ENCODE measurements at regions not wholly inside any gene's neighbourhood (a gene's known extent, or its start where the extent isn't known, plus 50 kb on each side); places are given as distances from the start of the nearest gene placed in this dataset.

DNA sequence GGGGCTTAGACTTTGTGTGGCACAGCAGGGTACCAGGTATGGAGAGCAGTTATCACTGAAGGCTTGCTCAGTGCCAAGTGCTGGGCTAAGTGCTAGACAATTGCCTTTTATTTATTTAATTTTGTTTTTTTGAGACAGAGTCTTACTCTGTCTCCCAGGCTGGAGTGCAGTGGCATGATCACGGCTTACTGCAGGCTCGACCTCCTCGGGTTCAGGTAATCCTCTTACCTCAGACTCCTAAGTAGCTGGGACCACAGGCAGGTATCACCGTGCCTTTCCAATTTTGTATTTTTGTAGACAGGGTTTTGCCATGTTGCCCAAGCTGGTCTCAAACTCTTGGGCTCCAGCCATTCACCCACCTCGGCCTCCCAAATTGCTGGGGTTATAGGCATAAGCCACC is 256.9 kb downstream of the ZNF536 start:
- H3K27ac ChIP-seq (replicated peaks): no peak overlapping the region
- no peak for DNase-seq (ENCODE audit: low read depth in 1 of 2, low spot score in 1 of 2)
- H3K4me3 ChIP-seq (replicated peaks; ENCODE audit: insufficient read depth, low read length): no peak overlapping the region
- TF ChIP-seq GABPA (IDR thresholded peaks at IDR 0.05; ENCODE audit: low read depth) (no peak), POLR2AphosphoS5 (IDR thresholded peaks at IDR 0.05; ENCODE audit: low read depth) (no peak), SPI1 (IDR thresholded peaks at IDR 0.05; ENCODE audit: borderline replicate concordance, low read depth) (no peak)
- TF ChIP-seq, protein P1, sequence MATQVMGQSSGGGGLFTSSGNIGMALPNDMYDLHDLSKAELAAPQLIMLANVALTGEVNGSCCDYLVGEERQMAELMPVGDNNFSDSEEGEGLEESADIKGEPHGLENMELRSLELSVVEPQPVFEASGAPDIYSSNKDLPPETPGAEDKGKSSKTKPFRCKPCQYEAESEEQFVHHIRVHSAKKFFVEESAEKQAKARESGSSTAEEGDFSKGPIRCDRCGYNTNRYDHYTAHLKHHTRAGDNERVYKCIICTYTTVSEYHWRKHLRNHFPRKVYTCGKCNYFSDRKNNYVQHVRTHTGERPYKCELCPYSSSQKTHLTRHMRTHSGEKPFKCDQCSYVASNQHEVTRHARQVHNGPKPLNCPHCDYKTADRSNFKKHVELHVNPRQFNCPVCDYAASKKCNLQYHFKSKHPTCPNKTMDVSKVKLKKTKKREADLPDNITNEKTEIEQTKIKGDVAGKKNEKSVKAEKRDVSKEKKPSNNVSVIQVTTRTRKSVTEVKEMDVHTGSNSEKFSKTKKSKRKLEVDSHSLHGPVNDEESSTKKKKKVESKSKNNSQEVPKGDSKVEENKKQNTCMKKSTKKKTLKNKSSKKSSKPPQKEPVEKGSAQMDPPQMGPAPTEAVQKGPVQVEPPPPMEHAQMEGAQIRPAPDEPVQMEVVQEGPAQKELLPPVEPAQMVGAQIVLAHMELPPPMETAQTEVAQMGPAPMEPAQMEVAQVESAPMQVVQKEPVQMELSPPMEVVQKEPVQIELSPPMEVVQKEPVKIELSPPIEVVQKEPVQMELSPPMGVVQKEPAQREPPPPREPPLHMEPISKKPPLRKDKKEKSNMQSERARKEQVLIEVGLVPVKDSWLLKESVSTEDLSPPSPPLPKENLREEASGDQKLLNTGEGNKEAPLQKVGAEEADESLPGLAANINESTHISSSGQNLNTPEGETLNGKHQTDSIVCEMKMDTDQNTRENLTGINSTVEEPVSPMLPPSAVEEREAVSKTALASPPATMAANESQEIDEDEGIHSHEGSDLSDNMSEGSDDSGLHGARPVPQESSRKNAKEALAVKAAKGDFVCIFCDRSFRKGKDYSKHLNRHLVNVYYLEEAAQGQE (IDR thresholded peaks at IDR 0.05; ENCODE audit: insufficient replicate concordance, low read depth): no peak
- TF ChIP-seq, protein P2, sequence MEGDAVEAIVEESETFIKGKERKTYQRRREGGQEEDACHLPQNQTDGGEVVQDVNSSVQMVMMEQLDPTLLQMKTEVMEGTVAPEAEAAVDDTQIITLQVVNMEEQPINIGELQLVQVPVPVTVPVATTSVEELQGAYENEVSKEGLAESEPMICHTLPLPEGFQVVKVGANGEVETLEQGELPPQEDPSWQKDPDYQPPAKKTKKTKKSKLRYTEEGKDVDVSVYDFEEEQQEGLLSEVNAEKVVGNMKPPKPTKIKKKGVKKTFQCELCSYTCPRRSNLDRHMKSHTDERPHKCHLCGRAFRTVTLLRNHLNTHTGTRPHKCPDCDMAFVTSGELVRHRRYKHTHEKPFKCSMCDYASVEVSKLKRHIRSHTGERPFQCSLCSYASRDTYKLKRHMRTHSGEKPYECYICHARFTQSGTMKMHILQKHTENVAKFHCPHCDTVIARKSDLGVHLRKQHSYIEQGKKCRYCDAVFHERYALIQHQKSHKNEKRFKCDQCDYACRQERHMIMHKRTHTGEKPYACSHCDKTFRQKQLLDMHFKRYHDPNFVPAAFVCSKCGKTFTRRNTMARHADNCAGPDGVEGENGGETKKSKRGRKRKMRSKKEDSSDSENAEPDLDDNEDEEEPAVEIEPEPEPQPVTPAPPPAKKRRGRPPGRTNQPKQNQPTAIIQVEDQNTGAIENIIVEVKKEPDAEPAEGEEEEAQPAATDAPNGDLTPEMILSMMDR (IDR thresholded peaks at IDR 0.05; ENCODE audit: insufficient read depth, low read length): no peak
- H3K27me3 ChIP-seq (ENCODE audit: insufficient read depth, poor library complexity, severe bottlenecking): no peaks in the 10 kb centered on the region

DNA sequence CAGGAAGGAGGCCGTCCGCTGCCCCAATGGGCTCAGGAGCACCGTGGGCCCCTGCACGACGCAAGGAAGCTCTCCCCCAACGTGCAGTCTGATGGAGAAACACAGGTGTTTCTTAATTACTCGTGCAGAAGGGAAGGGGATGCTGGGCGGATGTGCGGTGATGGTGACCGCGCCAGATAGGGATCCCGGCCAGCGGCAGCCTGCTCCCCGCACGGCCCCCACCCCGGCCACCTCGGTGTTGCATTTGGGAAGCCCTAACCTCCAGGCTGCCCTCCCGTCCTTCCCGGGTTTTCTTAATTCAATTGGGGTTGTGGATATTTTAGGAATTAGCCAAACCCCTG is 254.4 kb downstream of the ZNF536 start:
- Histone ChIP-seq H3K27me3 (ENCODE audit: insufficient read depth, poor library complexity, severe bottlenecking) (no peaks in the 10 kb centered on the region), H3K4me3 (replicated peaks; ENCODE audit: insufficient read depth, low read length) (no peak overlapping the region), H3K27ac (replicated peaks) (no peak overlapping the region)
- TF ChIP-seq SPI1 (IDR thresholded peaks at IDR 0.05; ENCODE audit: borderline replicate concordance, low read depth): no peak
- TF ChIP-seq, protein P2 (IDR thresholded peaks at IDR 0.05; ENCODE audit: insufficient read depth, low read length): no peak
- TF ChIP-seq, protein P1 (IDR thresholded peaks at IDR 0.05; ENCODE audit: insufficient replicate concordance, low read depth): no peak
- TF ChIP-seq POLR2AphosphoS5 (IDR thresholded peaks at IDR 0.05; ENCODE audit: low read depth): no peak
- TF ChIP-seq GABPA (IDR thresholded peaks at IDR 0.05; ENCODE audit: low read depth): no peak
- no peak for DNase-seq (ENCODE audit: low read depth in 1 of 2, low spot score in 1 of 2)

DNA sequence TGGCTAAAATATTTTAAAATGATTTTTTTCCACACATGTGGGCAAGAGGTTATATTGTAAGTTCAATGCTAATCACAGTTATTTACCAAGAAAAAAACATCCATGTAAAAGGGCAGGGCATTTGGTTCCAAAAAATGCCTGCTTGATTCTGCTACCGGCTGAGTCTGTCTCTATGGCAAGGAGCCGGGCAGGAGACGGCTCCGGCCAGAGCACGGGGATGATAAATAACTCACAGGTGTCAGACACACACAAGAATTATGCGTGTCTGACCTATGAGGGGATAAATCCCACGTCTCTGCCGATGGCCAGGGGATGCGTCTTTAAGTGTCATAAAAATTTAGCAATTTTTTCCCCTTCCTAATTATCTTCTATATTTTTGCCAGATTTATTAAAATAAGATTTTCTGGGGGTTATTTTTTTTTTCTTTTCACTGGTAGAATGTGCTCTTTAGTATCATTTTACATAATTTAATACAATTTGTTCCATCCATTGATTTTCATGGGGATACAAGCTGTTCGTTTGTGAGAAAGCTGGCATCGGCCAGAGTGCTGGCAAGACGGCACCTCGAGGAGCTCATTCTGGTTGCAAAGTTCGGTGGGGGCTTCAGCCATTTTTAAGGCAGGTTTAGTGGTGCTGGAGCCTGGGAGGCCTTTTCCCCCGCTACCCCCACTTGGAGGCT is 253.9 kb downstream of the ZNF536 start:
- Histone ChIP-seq H3K4me3 (replicated peaks; ENCODE audit: insufficient read depth, low read length) (no peak overlapping the region), H3K27ac (replicated peaks) (no peak overlapping the region), H3K27me3 (ENCODE audit: insufficient read depth, poor library complexity, severe bottlenecking) (no peaks in the 10 kb centered on the region)
- no peak for DNase-seq (ENCODE audit: low read depth in 1 of 2, low spot score in 1 of 2)
- TF ChIP-seq GABPA (IDR thresholded peaks at IDR 0.05; ENCODE audit: low read depth) (no peak), POLR2AphosphoS5 (IDR thresholded peaks at IDR 0.05; ENCODE audit: low read depth) (no peak), SPI1 (IDR thresholded peaks at IDR 0.05; ENCODE audit: borderline replicate concordance, low read depth) (no peak)
- TF ChIP-seq, protein P2 (IDR thresholded peaks at IDR 0.05; ENCODE audit: insufficient read depth, low read length): no peak
- TF ChIP-seq, protein P1 (IDR thresholded peaks at IDR 0.05; ENCODE audit: insufficient replicate concordance, low read depth): no peak
